ENCODE measurements at regions not wholly inside any gene's neighbourhood (a gene's known extent, or its start where the extent isn't known, plus 50 kb on each side); places are given as distances from the start of the nearest gene placed in this dataset.
"Not testable (repeated sequence)": the region's sequence is repeated elsewhere in the genome, so short reads cannot be mapped to it uniquely, and the experiment has no call there.

- peak in 1 of 2 donors; percentile 38 for DNase-seq (ENCODE audit: low read depth in 2 of 2)
Measured at GRCh38 chr3:177832880-177833279, 635.6 kb upstream of the TBL1XR1 start.

GRCh38 chr3:177833332-177833731 lies 636.0 kb upstream of the TBL1XR1 start:
- DNase-seq (ENCODE audit: low read depth in 2 of 2): peak; percentile 60 to 85

GRCh38 chr3:177835008-177835407 lies 637.7 kb upstream of the TBL1XR1 start:
- DNase-seq (ENCODE audit: low read depth in 2 of 2): peak; percentile 40 to 98

GRCh38 chr3:177835917-177836316 lies 638.6 kb upstream of the TBL1XR1 start:
- DNase-seq (ENCODE audit: low read depth in 2 of 2): peak in 1 of 2 donors; percentile 69

- no peak for DNase-seq (ENCODE audit: low read depth in 2 of 2)
Measured at GRCh38 chr3:177836671-177837070, 639.4 kb upstream of the TBL1XR1 start.

- peak in 1 of 2 donors; percentile 79 for DNase-seq (ENCODE audit: low read depth in 2 of 2)
Measured at GRCh38 chr3:177837951-177838655, 640.8 kb upstream of the TBL1XR1 start.

- DNase-seq (ENCODE audit: low read depth in 2 of 2): no peak
Measured at GRCh38 chr3:177838766-177839350, 641.6 kb upstream of the TBL1XR1 start.

- no peak for DNase-seq (ENCODE audit: low read depth in 2 of 2)
Measured at GRCh38 chr3:177842302-177842701, 645.0 kb upstream of the TBL1XR1 start.

GRCh38 chr3:177842743-177843734 lies 645.8 kb upstream of the TBL1XR1 start:
- DNase-seq (ENCODE audit: low read depth in 2 of 2): no peak

- no peak for DNase-seq (ENCODE audit: low read depth in 2 of 2)
Measured at GRCh38 chr3:177852001-177852807, 654.9 kb upstream of the TBL1XR1 start.

- DNase-seq (ENCODE audit: low read depth in 2 of 2): no peak
Measured at GRCh38 chr3:177855021-177855420, 657.7 kb upstream of the TBL1XR1 start.

- no peak for DNase-seq (ENCODE audit: low read depth in 2 of 2)
Measured at GRCh38 chr3:177860184-177860583, 662.9 kb upstream of the TBL1XR1 start.

- DNase-seq (ENCODE audit: low read depth in 2 of 2): no peak
Measured at GRCh38 chr3:177862962-177863491, 665.7 kb upstream of the TBL1XR1 start.

- not testable (repeated sequence) for DNase-seq (ENCODE audit: low read depth in 2 of 2)
Measured at GRCh38 chr3:177871267-177871666, 665.0 kb upstream of the KCNMB2 start.

GRCh38 chr3:177878192-177878591 lies 658.0 kb upstream of the KCNMB2 start:
- DNase-seq (ENCODE audit: low read depth in 2 of 2): no peak

GRCh38 chr3:177878957-177879356 lies 657.3 kb upstream of the KCNMB2 start:
- no peak for DNase-seq (ENCODE audit: low read depth in 2 of 2)

GRCh38 chr3:177881351-177881750 lies 654.9 kb upstream of the KCNMB2 start:
- DNase-seq (ENCODE audit: low read depth in 2 of 2): no peak

GRCh38 chr3:177882124-177882648 lies 654.0 kb upstream of the KCNMB2 start:
- no peak for DNase-seq (ENCODE audit: low read depth in 2 of 2)

GRCh38 chr3:177883091-177883490 lies 653.1 kb upstream of the KCNMB2 start:
- no peak for DNase-seq (ENCODE audit: low read depth in 2 of 2)

- DNase-seq (ENCODE audit: low read depth in 2 of 2): peak in 1 of 2 donors; percentile 52
Measured at GRCh38 chr3:177883957-177884356, 652.3 kb upstream of the KCNMB2 start.

- peak in 1 of 2 donors; percentile 54 for DNase-seq (ENCODE audit: low read depth in 2 of 2)
Measured at GRCh38 chr3:177885063-177885462, 651.2 kb upstream of the KCNMB2 start.

Measured in lung microvascular endothelial cell (primary cell).